Psoas muscle (tissue), 7 donors: ENCODE measurements at regions not wholly inside any gene's neighbourhood (a gene's known extent, or its start where the extent isn't known, plus 50 kb on each side); places are given as distances from the start of the nearest gene placed in this dataset.
"Not testable (repeated sequence)": the region's sequence is repeated elsewhere in the genome, so short reads cannot be mapped to it uniquely, and the experiment has no call there.

Experiments
- ATAC-seq, 4 donors: fragments of 200-7000 bp; cut with Tn5 transposase; one replicate each; pipeline ENCODE4 v1.9.1; 2020; ENCODE audit warnings: moderate library complexity in 3 of 4, mild to moderate bottlenecking in 2 of 4
- DNase-seq, 2 donors: peaks; one replicate each; pipeline ENCODE4 v3.0.0-alpha.2; 2020
- H3K27ac ChIP-seq: fragments of 200-600 bp; one replicate; pipeline ENCODE4 v1.8.0; 2022
- H3K27me3 ChIP-seq, 3 donors: fragments of 200-600 bp in 1 of 3; one replicate each; pipeline versions ENCODE4 v1.6.1 to v1.8.0; 2013 to 2022; ENCODE audit warnings: low read length in 2 of 3, mild to moderate bottlenecking in 2 of 3, moderate library complexity in 1 of 3; ENCODE audit not compliant: insufficient read depth in 3 of 3
- H3K36me3 ChIP-seq, 2 donors: fragments of 200-600 bp in 1 of 2; one replicate each; pipeline versions ENCODE4 v1.6.1 to v1.8.0; 2013 to 2022; ENCODE audit warnings: low read depth in 1 of 2, mild to moderate bottlenecking in 1 of 2, moderate library complexity in 1 of 2; ENCODE audit not compliant: insufficient read depth in 1 of 2
- H3K4me1 ChIP-seq: fragments of 200-600 bp; one replicate; pipeline ENCODE4 v1.8.0; 2022
- H3K4me3 ChIP-seq: fragments of 200-600 bp; one replicate; pipeline ENCODE4 v1.8.0; 2022; ENCODE audit warnings: mild to moderate bottlenecking
- H3K9me3 ChIP-seq: fragments of 200-600 bp; one replicate; pipeline ENCODE4 v1.8.0; 2022
- CTCF ChIP-seq: fragments of 200-600 bp; IDR thresholded peaks from one replicate; pipeline ENCODE4 v1.8.0; 2022; ENCODE audit warnings: antibody characterized with exemption
- WGBS, 3 donors: extraction: QIAGEN DNeasy Blood & Tissue Kit; methylation state at CpG; one replicate each; pipeline versions ENCODE4 v1.1.6 to v1.1.7; 2013; 5-methylcytosine and 5-hydroxymethylcytosine counted together
- intact Hi-C, 2 donors: fragments of 100-400 bp; cut with DNase I; formaldehyde crosslinking; loops; one replicate each; pipeline versions ENCODE4 v1.11.0 to v1.14.2; 2022
- donor health status: healthy with polysubstance abuse.
- donor health status: DM: no; HTN: no; CAD: no; lungs with moderate emphysema.
- donor health status: Bipolar disorder and iron deficiency.
- donor health status: healthy.
- donor health status: DM: yes; HTN: yes; CAD: no.
- donor health status: DM: no; HTN: no; CAD: no.
- donor health status: DM: yes; HTN: yes; CAD: no.

- ATAC-seq (peak in 3 of 4 donors; percentile 21 to 62 (median 52)), DNase-seq (no peak)
- Histone ChIP-seq H3K36me3 (no peaks in the 10 kb centered on the region), H3K4me3 (no peak overlapping the region), H3K27me3 (peaks cover 0 to 3% (median 0%) of the 10 kb centered on the region in 3 donors), H3K27ac (no peak overlapping the region), H3K4me1 (peaks cover 9% of the 10 kb centered on the region), H3K9me3 (no peaks in the 10 kb centered on the region)
- 25 to 38% (median 34%) methylated on average over 2 of the region's 2 CpGs for WGBS, 3 donors
- intact Hi-C loops: no loop called here
- TF ChIP-seq CTCF: no peak
Observed at GRCh38 chr3:193964517-193964880, 171.4 kb upstream of the HES1 start.

- Histone ChIP-seq H3K27me3 (no peaks in the 10 kb centered on the region), H3K36me3 (no peaks in the 10 kb centered on the region), H3K27ac (no peak overlapping the region), H3K4me1 (peaks cover 12% of the 10 kb centered on the region), H3K4me3 (no peak overlapping the region), H3K9me3 (no peaks in the 10 kb centered on the region)
- intact Hi-C loops: no loop called here
- WGBS, 3 donors: 93 to 98% (median 97%) methylated on average over 5 of the region's 5 CpGs
- DNase-seq (no peak), ATAC-seq (no peak)
- no peak for TF ChIP-seq CTCF
Observed at GRCh38 chr3:193968380-193968974, 167.5 kb upstream of the HES1 start.

GRCh38 chr3:193970131-193970772 is 165.7 kb upstream of the HES1 start:
- H3K27me3 ChIP-seq, intact Hi-C loops, H3K4me1 ChIP-seq, H3K36me3 ChIP-seq, H3K9me3 ChIP-seq, H3K27ac ChIP-seq, H3K4me3 ChIP-seq, DNase-seq: not testable (repeated sequence)
- ATAC-seq: peak; percentile 62 to 85 (median 80)
- TF ChIP-seq CTCF: peak; percentile 45
- 56 to 63% (median 60%) methylated on average over 7 of the region's 7 CpGs for WGBS, 3 donors

- Histone ChIP-seq H3K27ac (no peak overlapping the region), H3K27me3 (no peaks in the 10 kb centered on the region)
Observed at GRCh38 chr3:193970773-193971206, 165.2 kb upstream of the HES1 start.

More at GRCh38 chr3:193970773-193971206, 165.2 kb upstream of the HES1 start:
- ATAC-seq (no peak), DNase-seq (no peak)
- Histone ChIP-seq H3K9me3 (no peaks in the 10 kb centered on the region), H3K4me1 (peaks cover 3% of the 10 kb centered on the region), H3K4me3 (no peak overlapping the region), H3K36me3 (no peaks in the 10 kb centered on the region)
- TF ChIP-seq CTCF: no peak
- intact Hi-C loops: no loop called here
- 75 to 78% (median 76%) methylated on average over 3 of the region's 3 CpGs for WGBS, 3 donors
